ENCODE measurements at regions not wholly inside any gene's neighbourhood (a gene's known extent, or its start where the extent isn't known, plus 50 kb on each side); places are given as distances from the start of the nearest gene placed in this dataset.

DNA sequence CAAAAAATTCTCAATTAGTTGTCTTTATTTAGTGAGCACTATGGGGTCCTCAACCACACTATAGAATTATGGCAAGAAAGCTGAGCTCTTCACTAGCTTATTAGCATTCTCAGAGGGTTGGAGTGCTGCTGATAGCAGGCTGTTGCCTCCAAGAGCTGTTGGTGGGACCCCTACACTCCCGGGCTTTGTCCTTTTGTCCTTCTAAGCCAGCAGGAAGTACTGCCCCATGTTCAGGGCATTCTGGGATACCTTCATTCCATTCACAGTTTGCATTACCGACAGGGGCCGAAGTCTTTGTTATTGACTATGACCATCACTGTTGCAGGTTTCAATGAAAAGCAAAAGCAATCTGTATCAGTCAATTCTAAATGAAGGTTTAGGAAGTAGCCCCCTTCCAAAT lies 89.5 kb upstream of the OTX2 start:
- no peak for DNase-seq

DNA sequence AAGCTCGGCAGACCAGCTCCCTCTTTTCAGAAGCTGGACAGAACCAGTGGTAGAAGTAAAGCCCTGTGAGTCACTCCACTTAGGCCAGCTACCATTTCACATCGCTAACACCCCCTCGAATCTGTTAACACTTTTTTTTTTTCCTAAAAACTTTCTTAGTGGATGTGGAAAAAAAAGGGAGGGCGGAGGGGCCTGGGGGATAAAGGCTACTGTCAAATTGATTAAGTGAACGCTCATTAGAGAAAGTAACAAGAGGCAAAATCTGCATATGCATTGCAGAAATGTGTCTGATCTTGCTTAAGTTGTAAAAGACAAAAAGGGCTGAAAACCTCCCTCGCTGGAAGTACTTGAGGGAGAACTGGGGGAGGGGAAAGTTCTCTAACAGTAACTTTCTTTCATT lies 86.6 kb upstream of the OTX2 start:
- no peak for DNase-seq

DNA sequence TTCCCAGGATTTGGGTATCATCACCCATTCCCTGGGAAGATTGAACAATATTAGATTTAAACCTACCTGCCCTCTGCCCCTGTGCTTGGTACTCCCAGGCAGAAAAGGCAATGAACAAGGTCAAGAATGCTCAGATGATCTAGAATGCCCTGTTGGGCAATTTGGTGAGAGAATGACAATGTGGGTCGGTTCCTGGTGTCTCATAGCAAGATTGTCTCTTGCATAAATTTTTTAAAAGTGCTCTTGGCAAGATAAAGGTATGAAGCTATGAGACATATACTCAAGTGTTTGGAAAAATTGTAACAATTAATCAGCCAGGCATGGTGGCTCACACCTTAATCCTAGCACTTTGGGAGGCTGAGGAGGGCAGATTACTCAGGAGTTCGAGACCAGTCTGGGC lies 86.0 kb upstream of the OTX2 start:
- no peak for DNase-seq

DNA sequence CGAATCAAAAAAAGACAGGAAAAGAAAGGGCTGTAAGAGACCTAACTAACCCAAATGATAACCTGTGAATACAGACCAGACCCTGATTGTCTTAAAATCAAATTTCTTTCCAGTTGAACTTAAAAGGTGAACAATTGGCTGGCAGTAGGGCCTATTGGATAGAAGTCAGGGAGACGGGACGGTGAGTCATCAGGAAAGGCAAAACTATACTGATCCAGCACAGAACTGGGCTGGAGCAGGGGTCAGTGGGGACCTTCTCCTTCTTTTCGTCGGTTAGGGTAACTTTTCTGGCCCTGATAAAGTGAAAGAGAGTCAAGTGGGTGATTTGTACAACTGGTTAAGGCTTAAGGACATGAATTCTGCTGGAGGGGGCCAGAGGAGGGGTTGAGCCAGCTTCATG lies 84.9 kb upstream of the OTX2 start:
- DNase-seq = no peak

DNA sequence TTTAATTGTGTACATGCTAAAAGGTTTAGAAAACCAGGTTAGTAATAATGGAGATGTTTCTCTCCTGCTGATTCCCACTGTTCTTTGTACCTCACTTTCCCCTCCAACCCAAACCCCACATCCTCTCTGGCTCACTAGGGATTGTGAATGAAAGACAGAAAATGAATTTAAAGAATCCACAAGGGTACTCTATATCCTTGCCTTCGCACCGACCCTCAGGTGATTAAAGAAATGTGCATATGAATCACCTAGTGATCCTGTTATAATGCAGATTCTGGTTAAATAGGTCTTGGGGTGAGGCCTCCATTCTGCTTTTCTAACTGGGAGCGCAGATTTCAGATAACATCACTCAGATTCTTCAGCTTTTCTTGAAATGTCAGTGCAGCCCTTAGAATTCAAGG lies 84.3 kb upstream of the OTX2 start:
- no peak for DNase-seq

DNA sequence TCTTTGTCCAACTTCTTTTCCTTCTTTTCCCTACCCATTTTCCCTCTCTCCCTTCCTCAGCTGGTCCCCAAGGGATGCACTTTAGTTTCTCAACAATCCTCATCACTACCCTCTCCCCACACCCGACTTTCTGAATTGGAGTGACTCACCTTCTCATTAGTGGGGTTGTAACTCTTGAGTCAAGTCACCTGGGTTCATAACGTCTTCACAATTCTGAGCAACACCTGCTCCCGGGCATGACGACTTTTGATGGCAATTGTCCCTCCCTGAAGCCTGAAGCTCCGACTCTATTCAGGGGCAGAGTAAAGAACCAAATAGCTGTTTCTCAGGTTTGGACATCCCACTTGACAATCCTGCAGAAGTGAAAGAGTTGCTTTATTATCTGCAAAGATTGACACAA lies 82.7 kb upstream of the OTX2 start:
- DNase-seq = no peak

DNA sequence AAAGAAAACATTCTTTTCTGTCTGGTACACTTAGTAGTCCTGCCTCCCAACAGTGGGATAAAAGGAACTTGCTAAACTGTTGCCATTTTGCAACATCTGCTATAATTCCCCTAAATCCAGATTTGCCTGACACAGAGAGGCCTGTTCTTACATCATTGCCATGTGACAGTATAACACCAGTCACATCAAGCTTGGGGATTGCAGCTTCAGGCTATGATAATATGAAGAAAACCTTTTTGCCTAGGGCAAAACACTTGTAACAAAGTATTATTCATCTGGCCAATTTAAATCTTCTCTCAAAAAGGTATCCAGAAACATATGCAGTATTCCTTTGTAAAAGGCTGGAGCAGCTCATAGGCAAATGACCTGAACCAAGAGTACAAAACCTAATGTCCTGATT lies 80.9 kb upstream of the OTX2 start:
- DNase-seq = no peak

DNA sequence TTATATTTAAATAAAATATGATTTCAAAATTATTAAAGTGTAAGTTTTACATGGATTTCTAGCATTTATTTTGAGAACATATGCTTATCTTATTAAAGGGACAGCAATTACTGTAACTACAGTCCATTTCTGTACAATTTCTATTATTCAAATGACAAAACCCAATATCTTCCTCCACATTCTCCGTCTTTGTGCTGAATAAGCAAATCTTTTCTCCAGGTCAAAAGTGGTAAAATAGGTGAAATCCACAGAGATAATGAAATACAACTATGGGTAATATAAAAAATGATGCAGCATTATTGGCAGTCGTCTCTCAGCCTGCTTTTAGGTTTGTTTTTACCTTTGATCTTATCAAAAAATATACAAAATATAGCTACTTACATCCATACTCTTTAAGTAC lies 79.4 kb upstream of the OTX2 start:
- DNase-seq = no peak

DNA sequence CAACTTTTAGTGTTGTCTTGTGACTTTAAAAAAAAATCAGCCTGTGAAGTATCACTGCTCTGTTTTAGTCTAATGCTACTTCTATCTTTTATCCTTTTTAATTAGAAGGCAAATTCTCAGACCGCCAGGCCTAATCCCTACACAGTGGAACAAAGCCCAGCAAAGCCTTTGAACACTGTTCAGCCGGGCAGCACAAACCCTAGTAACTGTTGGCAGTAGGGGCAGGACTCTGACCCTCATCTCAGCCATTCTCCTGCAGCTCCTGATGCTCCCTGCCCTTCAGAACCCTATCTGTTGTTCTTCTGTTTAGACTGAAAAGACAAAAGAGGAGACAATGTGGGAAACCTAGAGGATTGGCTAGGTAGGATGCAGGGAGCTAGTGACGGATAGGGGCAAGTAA lies 78.0 kb upstream of the OTX2 start:
- no peak for DNase-seq

DNA sequence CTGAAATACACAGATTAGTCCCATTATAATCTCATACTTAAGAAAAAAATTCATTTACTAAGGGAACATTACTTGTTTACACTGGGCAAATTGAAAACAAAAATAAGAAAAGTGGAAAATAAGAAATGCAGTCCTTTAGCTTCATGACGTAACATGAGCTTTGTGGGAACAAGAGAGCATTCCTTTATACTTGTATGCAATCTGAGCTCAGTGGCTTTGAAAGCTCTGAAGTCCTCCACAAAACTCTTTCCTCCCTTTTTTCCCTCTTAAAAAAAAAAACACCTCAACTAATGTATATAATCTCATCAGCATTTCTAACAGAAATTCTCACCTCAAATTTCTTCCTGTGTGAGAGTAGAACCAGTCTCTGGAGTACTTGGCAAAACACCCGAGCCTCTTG lies 76.9 kb upstream of the OTX2 start:
- no peak for DNase-seq

DNA sequence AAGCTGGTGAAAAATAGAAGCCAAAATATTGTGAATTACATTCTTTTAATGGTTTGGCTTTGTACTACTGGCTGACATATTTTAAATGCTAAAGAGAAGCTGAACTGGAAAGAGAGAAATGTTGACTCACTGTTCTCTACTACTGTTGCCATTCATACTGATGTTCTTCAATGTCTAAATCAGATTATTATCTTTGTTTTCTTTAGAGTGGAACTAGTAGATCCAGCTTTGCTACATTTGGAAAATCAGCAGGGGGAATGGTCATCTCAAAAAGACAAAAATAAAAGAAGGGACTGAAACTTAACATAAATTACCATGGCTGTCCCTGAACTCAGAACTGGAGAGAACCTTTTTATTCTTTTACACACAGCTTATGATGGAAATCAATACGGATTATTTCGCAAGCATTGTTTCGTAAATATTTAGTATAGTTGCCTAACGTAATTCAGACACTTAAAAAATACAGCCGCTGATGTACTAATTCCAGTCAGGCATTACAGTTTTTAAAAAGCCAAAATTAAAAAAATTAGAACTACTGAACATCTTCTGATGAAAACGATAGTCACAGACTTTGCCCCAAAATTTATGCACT lies 76.3 kb upstream of the OTX2 start:
- no peak for DNase-seq

DNA sequence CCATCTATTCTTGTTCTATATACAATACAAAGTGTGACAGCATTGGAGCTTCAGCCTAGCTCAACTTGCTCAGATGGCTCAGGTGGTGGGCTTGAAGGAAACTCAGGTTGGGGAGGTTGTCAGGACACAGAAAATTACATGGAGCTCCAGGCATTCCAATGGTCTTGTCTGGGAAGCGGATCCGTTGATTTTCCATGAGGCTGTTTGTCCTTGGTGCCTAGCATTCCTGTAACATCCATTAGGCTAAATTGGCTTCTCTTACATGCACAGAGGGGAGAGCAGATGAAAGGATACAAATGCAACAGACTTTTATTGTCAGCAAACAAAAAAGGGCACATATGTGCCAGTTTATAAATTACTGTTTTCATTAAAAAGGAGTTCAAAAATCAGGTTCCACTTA lies 75.5 kb upstream of the OTX2 start:
- DNase-seq = no peak

DNA sequence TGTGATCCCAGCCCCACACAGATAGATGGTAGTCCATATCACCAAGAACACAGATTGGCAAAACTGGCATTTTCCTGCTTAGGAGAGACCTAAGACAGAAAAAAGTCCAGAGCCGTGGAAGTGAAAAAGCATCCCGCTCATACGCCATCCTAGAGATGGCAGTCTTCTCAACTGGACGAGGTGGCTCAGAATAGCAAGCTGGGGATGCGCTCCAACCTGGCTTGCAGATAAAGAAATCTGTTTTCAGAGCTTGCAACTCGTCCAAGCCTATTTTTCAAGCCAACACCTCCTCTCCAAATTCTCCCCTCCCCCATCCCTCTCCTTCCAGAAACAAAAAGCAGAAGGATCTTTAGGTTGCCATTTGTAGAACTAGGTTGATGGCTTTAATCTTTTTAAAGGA lies 74.3 kb upstream of the OTX2 start:
- no peak for DNase-seq

DNA sequence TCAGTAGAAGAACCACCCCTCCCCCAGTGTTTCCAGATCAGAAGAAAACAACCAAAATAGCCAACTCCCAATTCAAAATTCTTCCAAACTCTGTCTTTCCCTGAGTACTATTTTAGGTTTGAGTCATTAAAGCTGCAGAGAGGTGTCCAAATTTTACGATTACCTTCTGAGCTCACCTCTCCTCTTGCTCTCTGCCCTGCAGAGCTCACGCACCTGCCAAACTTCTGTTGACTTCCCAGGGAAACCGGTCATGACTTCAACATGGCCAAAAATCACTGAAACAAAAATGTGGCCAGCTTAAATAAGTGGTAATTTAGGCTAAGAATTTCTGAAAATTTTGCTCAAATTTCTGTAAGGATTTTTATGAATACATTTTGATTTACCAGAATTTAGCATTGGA lies 70.9 kb upstream of the OTX2 start:
- no peak for DNase-seq

DNA sequence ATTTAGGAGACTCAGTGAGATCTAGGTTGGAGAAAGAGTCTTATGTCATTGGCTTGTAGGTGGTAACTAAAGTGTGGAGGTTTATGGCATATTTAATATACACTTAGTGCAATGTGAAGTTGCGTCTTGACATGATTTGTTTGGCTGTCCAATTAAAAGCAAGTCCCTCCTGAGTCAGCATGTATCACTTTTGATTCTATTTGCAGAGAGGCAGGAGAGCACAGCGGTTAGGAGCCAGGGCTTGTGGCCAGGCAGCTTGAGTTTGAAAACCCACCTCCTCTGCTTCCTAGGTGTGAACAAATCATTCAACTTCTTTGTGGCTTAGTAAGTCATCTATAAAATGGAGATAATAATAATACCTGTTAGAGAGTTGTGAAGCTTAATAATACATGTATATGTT lies 68.5 kb upstream of the OTX2 start:
- no peak for DNase-seq

DNA sequence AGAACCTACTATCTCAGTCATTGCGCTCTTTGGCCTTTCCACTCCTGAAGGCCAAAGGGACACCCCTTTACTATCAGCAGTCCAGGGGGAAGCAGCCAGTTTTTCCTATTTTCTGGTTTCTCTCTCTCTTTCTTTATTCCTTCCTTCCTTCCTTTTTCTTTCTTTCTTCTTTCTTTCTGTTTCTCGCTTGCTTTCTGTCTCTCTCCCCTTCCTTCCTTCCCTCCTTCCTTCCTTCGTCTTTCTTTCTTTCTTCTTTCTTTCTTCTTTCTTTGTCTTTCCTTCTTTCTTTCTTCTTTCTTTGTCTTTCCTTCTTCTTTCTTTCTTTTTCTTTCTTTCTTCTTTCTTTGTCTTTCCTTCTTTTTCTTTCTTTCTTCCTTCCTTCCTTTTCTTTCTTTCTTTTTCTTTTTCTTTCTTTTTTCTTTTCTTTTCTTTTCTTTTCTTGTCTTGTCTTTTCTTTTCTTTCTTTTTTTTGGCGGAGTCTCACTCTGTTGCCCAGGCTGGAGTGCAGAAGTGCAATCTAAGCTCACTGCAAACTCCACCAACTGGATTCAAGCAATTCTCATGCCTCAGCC lies 64.9 kb upstream of the OTX2 start:
- DNase-seq = no peak

DNA sequence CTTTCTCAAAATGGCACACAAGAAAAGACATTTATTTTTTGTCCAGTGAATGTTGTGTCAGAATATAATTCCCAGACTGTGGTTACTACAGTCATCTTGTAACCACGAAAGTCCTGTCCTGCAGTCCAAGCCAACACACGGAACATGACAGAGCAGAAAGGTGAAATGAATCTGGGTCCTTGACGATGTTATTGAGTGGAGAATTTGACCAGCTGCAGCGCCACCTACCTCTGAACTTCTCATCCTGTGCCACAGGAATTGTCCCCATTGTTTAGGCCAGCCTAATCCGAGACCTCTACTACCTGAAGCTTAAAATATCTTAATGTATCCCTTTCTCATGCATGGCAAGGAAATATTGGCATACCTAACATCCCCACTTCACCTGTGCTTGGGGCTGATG lies 64.1 kb upstream of the OTX2 start:
- no peak for DNase-seq

DNA sequence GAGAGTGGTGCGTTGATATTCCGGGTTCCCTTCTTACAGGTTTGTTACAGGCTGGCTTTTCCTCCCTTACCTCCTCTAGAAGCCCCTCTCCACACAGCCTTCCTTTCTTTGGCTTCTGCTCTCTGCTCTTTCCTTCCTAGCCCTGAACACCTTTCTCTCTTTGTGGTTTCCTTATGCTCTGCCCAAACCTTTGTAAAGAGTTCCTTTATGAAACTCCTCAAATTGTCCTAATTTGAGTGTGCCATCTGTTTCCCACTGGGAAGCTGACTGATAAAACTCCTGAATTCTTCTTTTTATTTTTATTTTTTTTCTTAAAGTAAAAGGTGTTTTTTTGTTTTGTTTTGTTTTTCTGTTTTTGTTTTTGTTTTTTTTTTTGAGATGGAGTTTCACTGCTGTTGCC lies 60.1 kb upstream of the OTX2 start:
- DNase-seq = no peak

DNA sequence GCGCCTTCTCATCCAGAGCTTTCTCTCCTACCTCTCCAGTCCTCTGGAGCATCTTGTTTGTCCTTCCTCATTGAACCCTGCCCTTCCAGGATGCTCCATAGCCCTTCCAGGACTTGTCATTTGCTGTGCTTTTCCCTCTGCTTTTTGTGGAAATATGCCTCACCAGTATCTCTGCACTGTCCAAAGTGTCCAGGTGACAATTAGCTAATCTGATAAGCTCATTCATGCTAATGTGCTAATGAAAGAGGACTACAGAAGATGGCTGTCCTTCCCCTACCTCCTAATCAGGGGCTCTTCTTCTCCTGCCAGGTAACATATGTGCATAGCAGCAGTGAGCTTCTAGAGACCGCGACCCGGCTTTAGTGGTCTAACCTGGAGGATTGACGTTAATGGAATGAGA lies 58.4 kb upstream of the OTX2 start:
- no peak for DNase-seq

DNA sequence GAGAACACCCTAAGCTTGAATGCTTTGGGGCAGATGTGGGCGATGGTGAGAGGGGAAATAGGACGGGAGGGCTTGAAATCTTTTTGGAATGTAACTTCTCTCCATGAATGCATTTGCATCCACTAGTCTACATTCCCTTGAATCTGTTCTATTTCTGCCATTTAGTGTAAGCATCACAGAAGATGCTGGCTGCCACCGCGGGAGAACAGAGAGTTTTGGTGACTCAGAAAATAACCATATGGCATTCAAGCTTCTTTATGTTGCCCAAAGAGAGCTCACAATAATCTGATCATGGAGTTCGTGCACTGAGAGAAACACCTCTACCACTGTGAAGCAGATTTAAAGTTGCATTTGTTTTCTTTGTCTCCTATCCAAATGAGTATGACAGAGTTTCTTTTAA lies 52.6 kb upstream of the OTX2 start:
- DNase-seq = no peak

DNA sequence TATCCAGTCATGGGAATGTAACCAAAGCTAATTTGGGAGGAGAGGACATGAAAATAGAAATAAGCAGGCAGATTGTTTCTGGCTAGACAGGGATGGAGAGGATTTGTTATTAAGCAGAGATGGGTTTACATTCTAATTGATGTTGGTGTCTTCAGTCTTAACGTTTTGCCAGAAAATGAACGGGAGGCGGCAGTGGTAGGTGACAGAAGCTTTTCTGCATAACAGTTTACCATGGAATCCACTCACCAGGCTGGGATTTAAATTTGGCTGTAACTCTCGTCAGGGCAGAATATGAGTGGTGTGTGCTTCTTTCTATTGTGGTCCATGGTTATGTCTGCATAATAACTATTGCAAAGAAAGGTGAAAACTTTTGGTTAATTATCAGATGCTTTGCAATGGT lies 50.2 kb upstream of the OTX2 start:
- no peak for DNase-seq

All from activated CD8-positive, alpha-beta memory T cell treated with anti-CD3 and anti-CD28 coated beads for 24 hours (primary cell).